CD4-positive, alpha-beta memory T cell (primary cell): ENCODE measurements at regions not wholly inside any gene's neighbourhood (a gene's known extent, or its start where the extent isn't known, plus 50 kb on each side); places are given as distances from the start of the nearest gene placed in this dataset.

ENCODE experiments used
- CTCF ChIA-PET: fragments of 350-600 bp; sonication (Branson Sonifier 250); formaldehyde crosslinking; loops from one replicate; lab custom pipeline; 2021; ENCODE audit warnings: inconsistent platforms; ENCODE audit not compliant: partially characterized antibody; lab: Charles Lee
- POLR2A ChIA-PET: fragments of 350-600 bp; sonication (Branson Sonifier 250); formaldehyde crosslinking; loops from one replicate; lab custom pipeline; 2021; ENCODE audit not compliant: partially characterized antibody; lab: Charles Lee
- DNase-seq, 5 donors: peaks; one replicate each; pipeline versions ENCODE4 v3.0.0 to v3.0.0-alpha.2; 2020 to 2022; ENCODE audit warnings: mixed read lengths in 1 of 5
- H3K27ac ChIP-seq: one replicate; pipeline ENCODE4 v1.7.0; 2013; ENCODE audit warnings: low read depth, low read length
- H3K27me3 ChIP-seq: 2 replicates; pipeline ENCODE4 v1.7.0; 2013; ENCODE audit warnings: mild to moderate bottlenecking, low read length, moderate library complexity; ENCODE audit not compliant: insufficient read depth
- H3K36me3 ChIP-seq: 2 replicates; pipeline ENCODE4 v1.7.0; 2013; ENCODE audit warnings: mild to moderate bottlenecking, low read length, moderate library complexity; ENCODE audit not compliant: insufficient read depth
- H3K4me1 ChIP-seq: 2 replicates; pipeline ENCODE4 v1.7.0; 2013; ENCODE audit warnings: mild to moderate bottlenecking, low read length, moderate library complexity; ENCODE audit not compliant: insufficient read depth
- H3K4me3 ChIP-seq, 2 donors: one replicate each; pipeline ENCODE4 v1.7.0; 2013; ENCODE audit warnings: low read length in 2 of 2, mild to moderate bottlenecking in 1 of 2
- H3K9me3 ChIP-seq, 2 donors: one replicate each; pipeline ENCODE4 v1.7.0; 2013; ENCODE audit warnings: low read length in 2 of 2, control low read depth in 1 of 2; ENCODE audit not compliant: control insufficient read depth in 1 of 2
- H3K27ac Mint-ChIP-seq, 7 donors: one replicate each; pipeline ENCODE4 v1.8.0; 2020 to 2021; ENCODE audit warnings: mixed read lengths in 7 of 7, mild to moderate bottlenecking in 6 of 7, inconsistent platforms in 3 of 7, moderate library complexity in 3 of 7
- H3K27me3 Mint-ChIP-seq, 2 donors: one replicate each; pipeline ENCODE4 v1.8.0; 2020 to 2021; ENCODE audit warnings: mixed read lengths in 2 of 2
- H3K36me3 Mint-ChIP-seq, 2 donors: one replicate each; pipeline ENCODE4 v1.8.0; 2020 to 2021; ENCODE audit warnings: mixed read lengths in 2 of 2, inconsistent platforms in 1 of 2, mild to moderate bottlenecking in 1 of 2
- H3K4me1 Mint-ChIP-seq, 4 donors: one replicate each; pipeline ENCODE4 v1.8.0; 2020 to 2021; ENCODE audit warnings: mixed read lengths in 4 of 4, mild to moderate bottlenecking in 1 of 4
- H3K4me3 Mint-ChIP-seq, 8 donors: one replicate each; pipeline ENCODE4 v1.8.0; 2020 to 2021; ENCODE audit warnings: mixed read lengths in 8 of 8, mild to moderate bottlenecking in 7 of 8, moderate library complexity in 6 of 8, inconsistent platforms in 3 of 8
- H3K9me3 Mint-ChIP-seq, 8 donors: one replicate each; pipeline ENCODE4 v1.8.0; 2020 to 2021; ENCODE audit warnings: mixed read lengths in 8 of 8, mild to moderate bottlenecking in 5 of 8, inconsistent platforms in 3 of 8, moderate library complexity in 1 of 8
- intact Hi-C: fragments of 100-400 bp; cut with micrococcal nuclease; formaldehyde crosslinking; loops from one replicate; pipeline ENCODE4 v1.15.1; 2023

GRCh38 chr14:53531156-53531555 is 378.0 kb upstream of the DDHD1 start:
- no peaks in the 10 kb centered on the region for H3K36me3 Mint-ChIP-seq
- no peak for DNase-seq
- no peaks in the 10 kb centered on the region for H3K27me3 Mint-ChIP-seq
- H3K4me1 ChIP-seq = no peaks in the 10 kb centered on the region
- no peaks in the 10 kb centered on the region for H3K36me3 ChIP-seq
- no peak overlapping the region for H3K27ac Mint-ChIP-seq
- intact Hi-C loops = no loop called here
- no peaks in the 10 kb centered on the region for H3K4me1 Mint-ChIP-seq
- ChIA-PET CTCF (no interaction called here), POLR2A (no interaction called here)
- peaks cover 0 to 5% (median under 1%) of the 10 kb centered on the region in 8 donors for H3K9me3 Mint-ChIP-seq
- H3K27me3 ChIP-seq = no peaks in the 10 kb centered on the region
- H3K27ac ChIP-seq = no peak overlapping the region
- no peak overlapping the region for H3K4me3 Mint-ChIP-seq
- no peak overlapping the region for H3K4me3 ChIP-seq
- H3K9me3 ChIP-seq = no peaks in the 10 kb centered on the region

- peaks cover 0 to 5% (median under 1%) of the 10 kb centered on the region in 8 donors for H3K9me3 Mint-ChIP-seq
- intact Hi-C loops = no loop called here
- H3K4me3 Mint-ChIP-seq = no peak overlapping the region
- Histone ChIP-seq H3K36me3 (no peaks in the 10 kb centered on the region), H3K4me3 (no peak overlapping the region), H3K27ac (no peak overlapping the region), H3K4me1 (no peaks in the 10 kb centered on the region), H3K9me3 (no peaks in the 10 kb centered on the region), H3K27me3 (no peaks in the 10 kb centered on the region)
- H3K36me3 Mint-ChIP-seq = no peaks in the 10 kb centered on the region
- no peaks in the 10 kb centered on the region for H3K4me1 Mint-ChIP-seq
- H3K27me3 Mint-ChIP-seq = no peaks in the 10 kb centered on the region
- DNase-seq = no peak
- H3K27ac Mint-ChIP-seq = no peak overlapping the region
- ChIA-PET CTCF (no interaction called here), POLR2A (no interaction called here)
Observed at GRCh38 chr14:53529519-53529918, 376.4 kb upstream of the DDHD1 start.

GRCh38 chr14:53528185-53528671 is 375.1 kb upstream of the DDHD1 start:
- Histone ChIP-seq H3K27me3 (no peaks in the 10 kb centered on the region), H3K4me3 (no peak overlapping the region), H3K9me3 (no peaks in the 10 kb centered on the region), H3K4me1 (no peaks in the 10 kb centered on the region), H3K36me3 (no peaks in the 10 kb centered on the region), H3K27ac (no peak overlapping the region)
- ChIA-PET CTCF (no interaction called here), POLR2A (no interaction called here)
- intact Hi-C loops = no loop called here
- H3K9me3 Mint-ChIP-seq = peaks cover 0 to 5% (median under 1%) of the 10 kb centered on the region in 8 donors
- H3K4me1 Mint-ChIP-seq = no peaks in the 10 kb centered on the region
- no peak overlapping the region for H3K4me3 Mint-ChIP-seq
- no peaks in the 10 kb centered on the region for H3K27me3 Mint-ChIP-seq
- no peaks in the 10 kb centered on the region for H3K36me3 Mint-ChIP-seq
- no peak for DNase-seq
- H3K27ac Mint-ChIP-seq = peak overlapping the region in 1 of 7 donors; percentile 43

- ChIA-PET POLR2A (no interaction called here), CTCF (no interaction called here)
- peaks cover under 1 to 13% (median 6%) of the 10 kb centered on the region in 8 donors for H3K9me3 Mint-ChIP-seq
- H3K4me1 Mint-ChIP-seq = no peaks in the 10 kb centered on the region
- Histone ChIP-seq H3K9me3 (no peaks in the 10 kb centered on the region), H3K27me3 (no peaks in the 10 kb centered on the region), H3K36me3 (no peaks in the 10 kb centered on the region), H3K4me3 (no peak overlapping the region), H3K4me1 (no peaks in the 10 kb centered on the region), H3K27ac (no peak overlapping the region)
- DNase-seq = no peak
- intact Hi-C loops = no loop called here
- no peaks in the 10 kb centered on the region for H3K27me3 Mint-ChIP-seq
- no peak overlapping the region for H3K4me3 Mint-ChIP-seq
- no peak overlapping the region for H3K27ac Mint-ChIP-seq
- no peaks in the 10 kb centered on the region for H3K36me3 Mint-ChIP-seq
Observed at GRCh38 chr14:53526200-53526599, 373.1 kb upstream of the DDHD1 start.

- CTCF ChIA-PET = no interaction called here
- Histone ChIP-seq H3K27ac (no peak overlapping the region), H3K9me3 (no peaks in the 10 kb centered on the region), H3K36me3 (no peaks in the 10 kb centered on the region), H3K27me3 (no peaks in the 10 kb centered on the region), H3K4me1 (no peaks in the 10 kb centered on the region), H3K4me3 (no peak overlapping the region)
- Mint-ChIP-seq H3K27ac (no peak overlapping the region), H3K36me3 (no peaks in the 10 kb centered on the region), H3K9me3 (peaks cover 3 to 13% (median 6%) of the 10 kb centered on the region in 8 donors), H3K4me3 (no peak overlapping the region), H3K4me1 (no peaks in the 10 kb centered on the region), H3K27me3 (no peaks in the 10 kb centered on the region)
- POLR2A ChIA-PET = no interaction called here
- intact Hi-C loops = no loop called here
- no peak for DNase-seq
Observed at GRCh38 chr14:53525608-53526007, 372.5 kb upstream of the DDHD1 start.

- Histone ChIP-seq H3K27me3 (no peaks in the 10 kb centered on the region), H3K4me1 (no peaks in the 10 kb centered on the region), H3K36me3 (no peaks in the 10 kb centered on the region), H3K27ac (no peak overlapping the region), H3K9me3 (no peaks in the 10 kb centered on the region), H3K4me3 (no peak overlapping the region)
- ChIA-PET POLR2A (no interaction called here), CTCF (interaction anchor here (1.2 kb wide), 1 partner anchor 13 kb away, joined by 3 read pairs; no protein-coding TSS in a partner anchor)
- intact Hi-C loops = no loop called here
- DNase-seq = no peak
- no peak overlapping the region for H3K4me3 Mint-ChIP-seq
- H3K9me3 Mint-ChIP-seq = peaks cover 3 to 13% (median 6%) of the 10 kb centered on the region in 8 donors
- no peaks in the 10 kb centered on the region for H3K4me1 Mint-ChIP-seq
- no peaks in the 10 kb centered on the region for H3K36me3 Mint-ChIP-seq
- H3K27me3 Mint-ChIP-seq = no peaks in the 10 kb centered on the region
- H3K27ac Mint-ChIP-seq = no peak overlapping the region
Observed at GRCh38 chr14:53524391-53524790, 371.3 kb upstream of the DDHD1 start.

- H3K9me3 ChIP-seq = no peaks in the 10 kb centered on the region
- DNase-seq = no peak
- H3K36me3 ChIP-seq = no peaks in the 10 kb centered on the region
- Mint-ChIP-seq H3K9me3 (peaks cover 3 to 11% (median 6%) of the 10 kb centered on the region in 8 donors), H3K4me1 (no peaks in the 10 kb centered on the region), H3K4me3 (no peak overlapping the region), H3K27me3 (no peaks in the 10 kb centered on the region), H3K36me3 (no peaks in the 10 kb centered on the region), H3K27ac (no peak overlapping the region)
- POLR2A ChIA-PET = no interaction called here
- no peak overlapping the region for H3K27ac ChIP-seq
- H3K27me3 ChIP-seq = no peaks in the 10 kb centered on the region
- CTCF ChIA-PET = no interaction called here
- no peaks in the 10 kb centered on the region for H3K4me1 ChIP-seq
- intact Hi-C loops = no loop called here
- no peak overlapping the region for H3K4me3 ChIP-seq
Observed at GRCh38 chr14:53523226-53523625, 370.1 kb upstream of the DDHD1 start.
